A673 (cell line): ENCODE measurements at regions not wholly inside any gene's neighbourhood (a gene's known extent, or its start where the extent isn't known, plus 50 kb on each side); places are given as distances from the start of the nearest gene placed in this dataset.

Experiments used
- BruUV-seq: library from RNA; stranded (reverse); fragments of 400-500 nt; replicated peaks from 2 replicates; lab custom pipeline; 2021; lab: Mats Ljungman, UMichigan
- CTCF ChIA-PET: fragments of 300-600 bp; sonication (Branson Sonifier 250); formaldehyde crosslinking; loops from one replicate; lab custom pipeline; 2022; ENCODE audit warnings: antibody characterized with exemption; lab: Charles Lee
- POLR2A ChIA-PET: fragments of 300-600 bp; sonication (Branson Sonifier 250); formaldehyde crosslinking; loops from one replicate; lab custom pipeline; 2022; ENCODE audit warnings: antibody characterized with exemption; ENCODE audit not compliant: low non-redundant PET; lab: Charles Lee
- DNase-seq: peaks from one replicate; pipeline ENCODE4 v3.0.0-alpha.2; 2015; ENCODE audit warnings: low spot score
- H3K27ac ChIP-seq: fragments of 200-600 bp; sonication (generic); 2 replicates; pipeline ENCODE4 v1.5.1; 2016; ENCODE audit warnings: mixed run types, low read depth, mild to moderate bottlenecking, mixed read lengths, antibody characterized with exemption, low read length; ENCODE audit not compliant: poor library complexity, severe bottlenecking
- H3K27me3 ChIP-seq: fragments of 200-600 bp; sonication (generic); replicated peaks from 2 replicates; pipeline ENCODE4 v1.6.1; 2017; ENCODE audit warnings: mixed run types, low read depth, mild to moderate bottlenecking, mixed read lengths, antibody characterized with exemption, low read length; ENCODE audit not compliant: insufficient read depth, poor library complexity
- H3K36me3 ChIP-seq: fragments of 200-600 bp; sonication (generic); 2 replicates; pipeline ENCODE4 v1.6.1; 2016; ENCODE audit warnings: mixed run types, mild to moderate bottlenecking, mixed read lengths, antibody characterized with exemption, low read length; ENCODE audit not compliant: insufficient read depth, poor library complexity, severe bottlenecking
- H3K4me1 ChIP-seq: fragments of 200-600 bp; sonication (generic); 2 replicates; pipeline ENCODE4 v1.6.1; 2017; ENCODE audit warnings: mixed run types, mild to moderate bottlenecking, mixed read lengths, antibody characterized with exemption, low read length; ENCODE audit not compliant: insufficient read depth, poor library complexity, severe bottlenecking
- H3K4me3 ChIP-seq: fragments of 200-600 bp; sonication (generic); 2 replicates; pipeline ENCODE4 v1.5.1; 2016; ENCODE audit warnings: low read depth, mixed run types, mild to moderate bottlenecking, mixed read lengths, low read length; ENCODE audit not compliant: poor library complexity, severe bottlenecking
- H3K9me3 ChIP-seq: fragments of 200-600 bp; sonication (generic); 2 replicates; pipeline ENCODE4 v1.6.1; 2016; ENCODE audit warnings: mixed run types, low read depth, mild to moderate bottlenecking, mixed read lengths, antibody characterized with exemption, low read length; ENCODE audit not compliant: poor library complexity, severe bottlenecking
- EZH2 ChIP-seq: fragments of 200-600 bp; sonication (generic); IDR thresholded peaks from 2 replicates; pipeline ENCODE4 v1.6.1; 2017; ENCODE audit warnings: borderline replicate concordance, low read depth, mild to moderate bottlenecking, mixed read lengths, antibody characterized with exemption, low read length; ENCODE audit not compliant: poor library complexity, severe bottlenecking
- intact Hi-C: fragments of 100-400 bp; cut with micrococcal nuclease; formaldehyde crosslinking; loops from one replicate; pipeline ENCODE4 v1.10.0; 2022; ENCODE audit not compliant: unreplicated experiment
- TF ChIP-seq, protein P1 (sequence below): fragments of 300-800, 200-600 bp; sonication (generic); conservative IDR thresholded peaks from 2 replicates; pipeline ENCODE4 v1.5.1; 2017; ENCODE audit warnings: low read depth, mild to moderate bottlenecking, antibody characterized with exemption, low read length, moderate library complexity, mixed read lengths

GRCh38 chr11:128398517-128399250 lies 188.7 kb downstream of the ETS1 start:
- Histone ChIP-seq H3K4me1 (no peaks in the 10 kb centered on the region), H3K9me3 (no peaks in the 10 kb centered on the region), H3K36me3 (no peaks in the 10 kb centered on the region), H3K4me3 (no peak overlapping the region), H3K27ac (no peak overlapping the region), H3K27me3 (peaks cover 11% of the 10 kb centered on the region)
- POLR2A ChIA-PET = no interaction called here
- DNase-seq = no peak
- CTCF ChIA-PET = no interaction called here
- TF ChIP-seq EZH2 = no peak
- TF ChIP-seq, protein P1, sequence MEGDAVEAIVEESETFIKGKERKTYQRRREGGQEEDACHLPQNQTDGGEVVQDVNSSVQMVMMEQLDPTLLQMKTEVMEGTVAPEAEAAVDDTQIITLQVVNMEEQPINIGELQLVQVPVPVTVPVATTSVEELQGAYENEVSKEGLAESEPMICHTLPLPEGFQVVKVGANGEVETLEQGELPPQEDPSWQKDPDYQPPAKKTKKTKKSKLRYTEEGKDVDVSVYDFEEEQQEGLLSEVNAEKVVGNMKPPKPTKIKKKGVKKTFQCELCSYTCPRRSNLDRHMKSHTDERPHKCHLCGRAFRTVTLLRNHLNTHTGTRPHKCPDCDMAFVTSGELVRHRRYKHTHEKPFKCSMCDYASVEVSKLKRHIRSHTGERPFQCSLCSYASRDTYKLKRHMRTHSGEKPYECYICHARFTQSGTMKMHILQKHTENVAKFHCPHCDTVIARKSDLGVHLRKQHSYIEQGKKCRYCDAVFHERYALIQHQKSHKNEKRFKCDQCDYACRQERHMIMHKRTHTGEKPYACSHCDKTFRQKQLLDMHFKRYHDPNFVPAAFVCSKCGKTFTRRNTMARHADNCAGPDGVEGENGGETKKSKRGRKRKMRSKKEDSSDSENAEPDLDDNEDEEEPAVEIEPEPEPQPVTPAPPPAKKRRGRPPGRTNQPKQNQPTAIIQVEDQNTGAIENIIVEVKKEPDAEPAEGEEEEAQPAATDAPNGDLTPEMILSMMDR = no peak
- no TSS peak for BruUV-seq
- intact Hi-C loops = no loop called here

- intact Hi-C loops = no loop called here
- CTCF ChIA-PET = no interaction called here
- Histone ChIP-seq H3K27me3 (peaks cover 9% of the 10 kb centered on the region), H3K4me3 (no peak overlapping the region), H3K9me3 (no peaks in the 10 kb centered on the region), H3K27ac (no peak overlapping the region), H3K36me3 (no peaks in the 10 kb centered on the region), H3K4me1 (no peaks in the 10 kb centered on the region)
- POLR2A ChIA-PET = no interaction called here
- no TSS peak for BruUV-seq
- no peak for DNase-seq
- TF ChIP-seq EZH2 = no peak
- TF ChIP-seq, protein P1 = no peak
These were observed 190.0 kb downstream of the ETS1 start for GRCh38 chr11:128397362-128397761.

DNA sequence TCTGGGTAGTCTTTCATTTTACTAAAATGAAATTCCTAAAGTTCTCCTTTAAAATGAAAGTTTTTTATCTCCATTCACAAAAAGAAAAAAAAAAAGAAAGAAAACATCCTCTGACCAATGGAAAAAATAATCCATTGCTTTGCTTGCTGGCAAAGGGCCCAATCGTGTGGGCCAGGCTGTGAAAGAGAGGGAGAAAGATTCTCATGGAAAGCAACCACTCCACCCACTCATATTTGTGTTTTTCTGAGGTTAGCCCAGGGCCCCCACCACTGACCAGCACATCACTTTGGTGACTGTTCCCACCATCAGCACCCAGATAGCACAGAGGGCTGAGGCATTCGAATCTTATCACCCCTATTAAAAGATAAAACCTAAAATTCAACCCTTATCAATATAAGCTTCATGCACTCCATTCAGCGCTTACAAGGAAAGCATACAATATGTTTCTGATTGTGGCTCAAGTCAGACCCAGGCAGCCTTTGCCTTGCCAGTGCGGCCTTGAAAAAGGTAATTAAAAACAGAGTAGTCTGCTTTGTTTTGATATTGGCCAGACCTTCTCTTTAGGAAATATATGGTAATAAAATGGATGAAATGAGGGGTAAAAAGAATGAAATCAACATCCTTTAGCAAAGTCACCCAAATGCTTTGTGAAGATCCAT lies 192.8 kb downstream of the ETS1 start:
- TF ChIP-seq, protein P1 = no peak
- TF ChIP-seq EZH2 = no peak
- no peak overlapping the region for H3K27ac ChIP-seq
- CTCF ChIA-PET = no interaction called here
- H3K4me1 ChIP-seq = no peaks in the 10 kb centered on the region
- no peak overlapping the region for H3K4me3 ChIP-seq
- H3K36me3 ChIP-seq = no peaks in the 10 kb centered on the region
- no peak for DNase-seq
- H3K9me3 ChIP-seq = no peaks in the 10 kb centered on the region
- intact Hi-C loops = no loop called here
- POLR2A ChIA-PET = no interaction called here
- H3K27me3 ChIP-seq = peaks cover 9% of the 10 kb centered on the region
- BruUV-seq = no TSS peak
